Loucy (cell line): ENCODE measurements at regions not wholly inside any gene's neighbourhood (a gene's known extent, or its start where the extent isn't known, plus 50 kb on each side); places are given as distances from the start of the nearest gene placed in this dataset.

ENCODE experiments used
- H2AFZ ChIP-seq: fragments of 200-600 bp; sonication (generic); 2 replicates; pipeline ENCODE4 v1.6.0; 2016; ENCODE audit warnings: antibody characterized with exemption, mild to moderate bottlenecking, low read length, moderate library complexity
- H3F3A ChIP-seq: fragments of 200-600 bp; 2 replicates; pipeline ENCODE4 v1.6.0; 2016; ENCODE audit warnings: antibody characterized with exemption, low read depth, mild to moderate bottlenecking
- H3K27me3 ChIP-seq: fragments of 200-600 bp; sonication (generic); 2 replicates; pipeline ENCODE4 v1.6.1; 2014; ENCODE audit warnings: low read length, mild to moderate bottlenecking; ENCODE audit not compliant: insufficient read depth, poor library complexity, severe bottlenecking
- H3K36me3 ChIP-seq: fragments of 200-600 bp; sonication (generic); 2 replicates; pipeline ENCODE4 v1.6.1; 2016; ENCODE audit warnings: low read length; ENCODE audit not compliant: insufficient read depth
- H3K4me1 ChIP-seq: fragments of 200-600 bp; sonication (generic); 2 replicates; pipeline ENCODE4 v1.5.1; 2014; ENCODE audit warnings: low read length, mild to moderate bottlenecking; ENCODE audit not compliant: insufficient read depth, poor library complexity, severe bottlenecking
- H3K4me2 ChIP-seq: fragments of 200-600 bp; sonication (generic); 2 replicates; pipeline ENCODE4 v1.6.0; 2014; ENCODE audit warnings: antibody characterized with exemption, low read length, low read depth, mild to moderate bottlenecking; ENCODE audit not compliant: poor library complexity, severe bottlenecking
- H3K4me3 ChIP-seq: fragments of 200-600 bp; sonication (generic); 2 replicates; pipeline ENCODE4 v1.5.1; 2014; ENCODE audit warnings: low read length, mild to moderate bottlenecking, mixed read lengths; ENCODE audit not compliant: poor library complexity, severe bottlenecking
- H3K79me2 ChIP-seq: fragments of 200-600 bp; sonication (generic); 2 replicates; pipeline ENCODE4 v1.6.1; 2014; ENCODE audit warnings: low read length; ENCODE audit not compliant: insufficient read depth
- H3K9ac ChIP-seq: fragments of 200-600 bp; sonication (generic); 2 replicates; pipeline ENCODE4 v1.6.0; 2014; ENCODE audit warnings: mild to moderate bottlenecking, low read depth, low read length, moderate library complexity; ENCODE audit not compliant: poor library complexity, severe bottlenecking
- H3K9me2 ChIP-seq: fragments of 200-600 bp; sonication (generic); replicated peaks from 2 replicates; pipeline ENCODE4 v1.6.1; 2016; ENCODE audit warnings: low read depth, low read length, mixed read lengths
- H3K9me3 ChIP-seq: fragments of 200-600 bp; sonication (generic); 2 replicates; pipeline ENCODE4 v1.6.1; 2014; ENCODE audit warnings: mild to moderate bottlenecking, antibody characterized with exemption, low read length, low read depth; ENCODE audit not compliant: insufficient read depth
- H4K20me1 ChIP-seq: fragments of 200-600 bp; sonication (generic); 2 replicates; pipeline ENCODE4 v1.6.0; 2014; ENCODE audit warnings: antibody characterized with exemption, low read length, mild to moderate bottlenecking; ENCODE audit not compliant: insufficient read depth, poor library complexity, severe bottlenecking
- EZH2phosphoT487 ChIP-seq: fragments of 200-600 bp; IDR thresholded peaks from 2 replicates; pipeline ENCODE4 v1.6.1; 2018; ENCODE audit warnings: antibody characterized with exemption, mild to moderate bottlenecking, moderate library complexity, borderline replicate concordance
- TF ChIP-seq, protein P1 (sequence below): fragments of 200-600 bp; sonication (generic); conservative IDR thresholded peaks from 2 replicates; pipeline ENCODE4 v1.5.1; 2014; ENCODE audit warnings: mild to moderate bottlenecking, antibody characterized with exemption, low read length

GRCh38 chr17:74088285-74088933 is 115.1 kb upstream of the RPL38 start:
- H2AFZ ChIP-seq = no peak overlapping the region
- H3K79me2 ChIP-seq = no peaks in the 10 kb centered on the region
- no peaks in the 10 kb centered on the region for H3F3A ChIP-seq
- no peaks in the 10 kb centered on the region for H3K4me1 ChIP-seq
- H4K20me1 ChIP-seq = no peaks in the 10 kb centered on the region
- no peaks in the 10 kb centered on the region for H3K9me2 ChIP-seq
- no peaks in the 10 kb centered on the region; the same call in 1 of the 2 replicates for H3K9me3 ChIP-seq
- no peaks in the 10 kb centered on the region for H3K36me3 ChIP-seq
- H3K4me3 ChIP-seq = no peak overlapping the region
- H3K4me2 ChIP-seq = no peak overlapping the region
- H3K9ac ChIP-seq = no peak overlapping the region
- TF ChIP-seq, protein P1, sequence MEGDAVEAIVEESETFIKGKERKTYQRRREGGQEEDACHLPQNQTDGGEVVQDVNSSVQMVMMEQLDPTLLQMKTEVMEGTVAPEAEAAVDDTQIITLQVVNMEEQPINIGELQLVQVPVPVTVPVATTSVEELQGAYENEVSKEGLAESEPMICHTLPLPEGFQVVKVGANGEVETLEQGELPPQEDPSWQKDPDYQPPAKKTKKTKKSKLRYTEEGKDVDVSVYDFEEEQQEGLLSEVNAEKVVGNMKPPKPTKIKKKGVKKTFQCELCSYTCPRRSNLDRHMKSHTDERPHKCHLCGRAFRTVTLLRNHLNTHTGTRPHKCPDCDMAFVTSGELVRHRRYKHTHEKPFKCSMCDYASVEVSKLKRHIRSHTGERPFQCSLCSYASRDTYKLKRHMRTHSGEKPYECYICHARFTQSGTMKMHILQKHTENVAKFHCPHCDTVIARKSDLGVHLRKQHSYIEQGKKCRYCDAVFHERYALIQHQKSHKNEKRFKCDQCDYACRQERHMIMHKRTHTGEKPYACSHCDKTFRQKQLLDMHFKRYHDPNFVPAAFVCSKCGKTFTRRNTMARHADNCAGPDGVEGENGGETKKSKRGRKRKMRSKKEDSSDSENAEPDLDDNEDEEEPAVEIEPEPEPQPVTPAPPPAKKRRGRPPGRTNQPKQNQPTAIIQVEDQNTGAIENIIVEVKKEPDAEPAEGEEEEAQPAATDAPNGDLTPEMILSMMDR = no peak
- TF ChIP-seq EZH2phosphoT487 = no peak
- no peaks in the 10 kb centered on the region for H3K27me3 ChIP-seq

GRCh38 chr17:74088934-74089329 is 114.5 kb upstream of the RPL38 start:
- no peaks in the 10 kb centered on the region for H3K79me2 ChIP-seq
- no peaks in the 10 kb centered on the region for H3K9me2 ChIP-seq
- no peaks in the 10 kb centered on the region for H3K36me3 ChIP-seq
- TF ChIP-seq, protein P1 = no peak
- no peak for TF ChIP-seq EZH2phosphoT487
- H4K20me1 ChIP-seq = no peaks in the 10 kb centered on the region
- H3K4me2 ChIP-seq = no peak overlapping the region
- no peaks in the 10 kb centered on the region for H3F3A ChIP-seq
- H3K27me3 ChIP-seq = no peaks in the 10 kb centered on the region
- H3K4me1 ChIP-seq = no peaks in the 10 kb centered on the region
- no peaks in the 10 kb centered on the region; the same call in 1 of the 2 replicates for H3K9me3 ChIP-seq
- H3K9ac ChIP-seq = no peak overlapping the region
- no peak overlapping the region for H2AFZ ChIP-seq
- no peak overlapping the region for H3K4me3 ChIP-seq

DNA sequence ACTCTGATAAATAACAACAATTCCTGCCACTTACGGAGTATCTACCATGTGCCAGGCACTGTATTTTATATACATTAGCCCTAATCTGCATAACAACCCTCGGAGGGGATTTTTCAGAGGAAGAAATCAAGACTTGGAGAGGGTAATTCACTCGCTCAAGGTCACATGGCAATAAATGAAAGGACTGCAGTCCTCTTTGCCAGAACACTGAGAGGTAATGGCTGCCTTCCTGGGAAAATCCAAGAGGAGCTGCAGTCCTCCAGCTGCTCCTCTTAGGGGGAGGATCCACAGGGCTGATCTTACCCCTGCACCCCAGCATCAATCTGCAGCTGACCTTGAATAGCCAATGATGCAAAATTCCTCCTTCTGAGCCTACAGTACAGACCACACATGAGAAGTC is 114.1 kb upstream of the RPL38 start:
- Histone ChIP-seq H3K9me3 (no peaks in the 10 kb centered on the region; the same call in 1 of the 2 replicates), H3K27me3 (no peaks in the 10 kb centered on the region), H4K20me1 (no peaks in the 10 kb centered on the region), H3K9ac (no peak overlapping the region), H3K4me1 (no peaks in the 10 kb centered on the region), H3K4me2 (no peak overlapping the region), H3K79me2 (no peaks in the 10 kb centered on the region), H3F3A (no peaks in the 10 kb centered on the region), H3K36me3 (no peaks in the 10 kb centered on the region), H3K4me3 (no peak overlapping the region), H2AFZ (no peak overlapping the region), H3K9me2 (no peaks in the 10 kb centered on the region)
- TF ChIP-seq, protein P1 = no peak
- TF ChIP-seq EZH2phosphoT487 = no peak
